Adrenal gland (tissue), 5 donors: ENCODE measurements at regions not wholly inside any gene's neighbourhood (a gene's known extent, or its start where the extent isn't known, plus 50 kb on each side); places are given as distances from the start of the nearest gene placed in this dataset.

Source experiments
- CTCF ChIP-seq, 6 experiments: fragments of 450-650 bp in 4 of 6; fragments of 200-600 bp in 2 of 6; sonication (generic) in 1 of 6; IDR thresholded peaks; 1 replicate in 5 of 6; 2 replicates in 1 of 6; pipeline versions ENCODE4 v1.5.1 to v1.8.0; 2016 to 2021; ENCODE audit warnings: antibody characterized with exemption in 6 of 6, mild to moderate bottlenecking in 2 of 6, moderate library complexity in 1 of 6
- POLR2A ChIP-seq, 2 donors: fragments of 450-650 bp; IDR thresholded peaks; one replicate each; pipeline ENCODE4 v1.6.1; 2017; ENCODE audit warnings: antibody characterized with exemption in 2 of 2, mild to moderate bottlenecking in 2 of 2, moderate library complexity in 1 of 2
- donor health status: DM: no; HTN: no; CAD: no.

GRCh38 chr5:107272509-107272908, 398.2 kb downstream of the EFNA5 start:
- no peak for TF ChIP-seq CTCF (IDR thresholded peaks at IDR 0.05)
- TF ChIP-seq POLR2A (IDR thresholded peaks at IDR 0.05): no peak
